Smooth muscle cell (in vitro differentiated cells): ENCODE measurements at regions not wholly inside any gene's neighbourhood (a gene's known extent, or its start where the extent isn't known, plus 50 kb on each side); places are given as distances from the start of the nearest gene placed in this dataset.
"Not testable (repeated sequence)": the region's sequence is repeated elsewhere in the genome, so short reads cannot be mapped to it uniquely, and the experiment has no call there.

Source experiments
- DNase-seq: peaks from one replicate; lab custom pipeline; 2025; ENCODE audit not compliant: unreplicated experiment; lab: John Stamatoyannopoulos, UW
- H2AFZ ChIP-seq: fragments of 200-600 bp; sonication (generic); 2 replicates; pipeline ENCODE4 v1.6.0; 2016; ENCODE audit warnings: antibody characterized with exemption, low read depth, mild to moderate bottlenecking
- H3F3A ChIP-seq: fragments of 200-600 bp; sonication (generic); 2 replicates; pipeline ENCODE4 v1.6.0; 2017; ENCODE audit warnings: antibody characterized with exemption, low read depth
- H3K27ac ChIP-seq: fragments of 200-600 bp; sonication (generic); 2 replicates; pipeline ENCODE4 v1.5.1; 2016; ENCODE audit warnings: low read depth, mild to moderate bottlenecking
- H3K27me3 ChIP-seq: fragments of 200-600 bp; sonication (generic); 2 replicates; pipeline ENCODE4 v1.6.1; 2016; ENCODE audit warnings: low read depth, mild to moderate bottlenecking
- H3K36me3 ChIP-seq: fragments of 200-600 bp; sonication (generic); 2 replicates; pipeline ENCODE4 v1.5.1; 2016; ENCODE audit warnings: low read depth
- H3K4me1 ChIP-seq: fragments of 200-600 bp; sonication (generic); 2 replicates; pipeline ENCODE4 v1.5.1; 2016; ENCODE audit warnings: low read depth
- H3K4me2 ChIP-seq: fragments of 200-600 bp; sonication (generic); 2 replicates; pipeline ENCODE4 v1.6.0; 2016; ENCODE audit warnings: mild to moderate bottlenecking
- H3K4me3 ChIP-seq: fragments of 200-600 bp; sonication (generic); 2 replicates; pipeline ENCODE4 v1.5.1; 2016; ENCODE audit warnings: mild to moderate bottlenecking
- H3K79me2 ChIP-seq: fragments of 200-600 bp; sonication (generic); 2 replicates; pipeline ENCODE4 v1.6.0; 2016; ENCODE audit warnings: low read depth, mild to moderate bottlenecking
- H3K9ac ChIP-seq: fragments of 200-600 bp; sonication (generic); 2 replicates; pipeline ENCODE4 v1.6.0; 2016; ENCODE audit warnings: low read depth
- H3K9me3 ChIP-seq: fragments of 200-600 bp; sonication (generic); replicated peaks from 2 replicates; pipeline ENCODE4 v1.5.1; 2016; ENCODE audit warnings: low read depth
- H4K20me1 ChIP-seq: fragments of 200-600 bp; sonication (generic); 2 replicates; pipeline ENCODE4 v1.6.0; 2016; ENCODE audit warnings: low read depth
- WGBS: methylation state at CpG from one replicate; pipeline ENCODE4 v1.1.7; 2016; ENCODE audit warnings: low lambda C conversion rate; 5-methylcytosine and 5-hydroxymethylcytosine counted together
- TF ChIP-seq, protein P1 (sequence below): fragments of 200-600 bp; sonication (generic); IDR thresholded peaks from 2 replicates; pipeline ENCODE4 v1.5.1; 2017; ENCODE audit warnings: borderline replicate concordance, mild to moderate bottlenecking, antibody characterized with exemption; ENCODE audit not compliant: insufficient read depth, poor library complexity, severe bottlenecking

GRCh38 chr10:128578766-128579165, 452.5 kb upstream of the MKI67 start:
- no peak for DNase-seq
- 95% methylated on average over 5 of the region's 5 CpGs for WGBS
- no peaks in the 10 kb centered on the region for H3F3A ChIP-seq

GRCh38 chr10:128579280-128579865, 453.1 kb upstream of the MKI67 start:
- H4K20me1 ChIP-seq = no peaks in the 10 kb centered on the region
- no peak overlapping the region for H2AFZ ChIP-seq
- H3K36me3 ChIP-seq = no peaks in the 10 kb centered on the region
- H3K4me2 ChIP-seq = no peak overlapping the region
- 45% methylated on average over 8 of the region's 8 CpGs for WGBS
- H3K4me1 ChIP-seq = no peaks in the 10 kb centered on the region
- TF ChIP-seq, protein P1, sequence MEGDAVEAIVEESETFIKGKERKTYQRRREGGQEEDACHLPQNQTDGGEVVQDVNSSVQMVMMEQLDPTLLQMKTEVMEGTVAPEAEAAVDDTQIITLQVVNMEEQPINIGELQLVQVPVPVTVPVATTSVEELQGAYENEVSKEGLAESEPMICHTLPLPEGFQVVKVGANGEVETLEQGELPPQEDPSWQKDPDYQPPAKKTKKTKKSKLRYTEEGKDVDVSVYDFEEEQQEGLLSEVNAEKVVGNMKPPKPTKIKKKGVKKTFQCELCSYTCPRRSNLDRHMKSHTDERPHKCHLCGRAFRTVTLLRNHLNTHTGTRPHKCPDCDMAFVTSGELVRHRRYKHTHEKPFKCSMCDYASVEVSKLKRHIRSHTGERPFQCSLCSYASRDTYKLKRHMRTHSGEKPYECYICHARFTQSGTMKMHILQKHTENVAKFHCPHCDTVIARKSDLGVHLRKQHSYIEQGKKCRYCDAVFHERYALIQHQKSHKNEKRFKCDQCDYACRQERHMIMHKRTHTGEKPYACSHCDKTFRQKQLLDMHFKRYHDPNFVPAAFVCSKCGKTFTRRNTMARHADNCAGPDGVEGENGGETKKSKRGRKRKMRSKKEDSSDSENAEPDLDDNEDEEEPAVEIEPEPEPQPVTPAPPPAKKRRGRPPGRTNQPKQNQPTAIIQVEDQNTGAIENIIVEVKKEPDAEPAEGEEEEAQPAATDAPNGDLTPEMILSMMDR = no peak
- no peaks in the 10 kb centered on the region for H3K79me2 ChIP-seq
- no peak overlapping the region for H3K4me3 ChIP-seq
- no peak overlapping the region for H3K27ac ChIP-seq
- no peaks in the 10 kb centered on the region for H3K27me3 ChIP-seq
- DNase-seq = no peak
- no peaks in the 10 kb centered on the region for H3K9me3 ChIP-seq
- no peaks in the 10 kb centered on the region for H3F3A ChIP-seq
- no peak overlapping the region for H3K9ac ChIP-seq

More at GRCh38 chr10:128578766-128579165, 452.5 kb upstream of the MKI67 start:
- no peaks in the 10 kb centered on the region for H3K27me3 ChIP-seq
- no peak overlapping the region for H3K4me2 ChIP-seq
- no peaks in the 10 kb centered on the region for H4K20me1 ChIP-seq
- H3K27ac ChIP-seq = no peak overlapping the region
- H3K79me2 ChIP-seq = no peaks in the 10 kb centered on the region
- H2AFZ ChIP-seq = no peak overlapping the region
- TF ChIP-seq, protein P1 = no peak
- no peak overlapping the region for H3K4me3 ChIP-seq
- no peak overlapping the region for H3K9ac ChIP-seq
- H3K36me3 ChIP-seq = no peaks in the 10 kb centered on the region
- H3K4me1 ChIP-seq = no peaks in the 10 kb centered on the region
- H3K9me3 ChIP-seq = no peaks in the 10 kb centered on the region

DNA sequence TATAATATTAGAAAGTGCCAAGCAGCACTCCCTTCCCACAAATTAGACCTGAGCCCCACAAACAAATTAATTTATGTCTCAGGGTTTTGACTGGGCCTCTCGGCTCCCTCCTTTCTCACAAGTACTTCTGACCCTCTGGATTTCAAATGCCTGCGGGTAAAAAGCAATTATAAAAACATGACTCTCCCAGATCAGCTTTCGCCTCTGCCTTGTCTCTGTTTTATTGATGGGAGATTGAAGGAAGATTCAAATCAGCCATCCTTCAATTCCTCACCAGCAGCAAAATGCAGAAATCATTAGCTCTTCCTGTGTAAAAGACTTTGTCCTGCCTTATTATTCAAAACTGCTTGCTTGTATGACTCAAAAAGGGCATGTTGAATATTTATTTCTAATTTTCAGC, 453.7 kb upstream of the MKI67 start:
- H3K79me2 ChIP-seq = no peaks in the 10 kb centered on the region
- TF ChIP-seq, protein P1 = no peak
- H3K27ac ChIP-seq = no peak overlapping the region
- no peak overlapping the region for H3K4me2 ChIP-seq
- H3K4me3 ChIP-seq = no peak overlapping the region
- H3K36me3 ChIP-seq = no peaks in the 10 kb centered on the region
- no peak overlapping the region for H2AFZ ChIP-seq
- 31% methylated on average over 3 of the region's 3 CpGs for WGBS
- no peak for DNase-seq
- no peaks in the 10 kb centered on the region for H3F3A ChIP-seq
- H3K4me1 ChIP-seq = no peaks in the 10 kb centered on the region
- H3K9me3 ChIP-seq = no peaks in the 10 kb centered on the region
- H4K20me1 ChIP-seq = no peaks in the 10 kb centered on the region
- H3K9ac ChIP-seq = no peak overlapping the region
- H3K27me3 ChIP-seq = no peaks in the 10 kb centered on the region

GRCh38 chr10:128583125-128583524, 456.9 kb upstream of the MKI67 start:
- not testable (repeated sequence) for H4K20me1 ChIP-seq, H3K9me3 ChIP-seq, H3K4me2 ChIP-seq, H3K27me3 ChIP-seq, H3K36me3 ChIP-seq, H3K79me2 ChIP-seq, H3K4me1 ChIP-seq, H3K9ac ChIP-seq, H2AFZ ChIP-seq, H3K4me3 ChIP-seq, H3K27ac ChIP-seq, DNase-seq, H3F3A ChIP-seq
- WGBS = 89% methylated on average over 2 of the region's 2 CpGs

- not testable (repeated sequence) for H3K27ac ChIP-seq, H4K20me1 ChIP-seq, H3K4me2 ChIP-seq, H3K27me3 ChIP-seq, H3K9me3 ChIP-seq, H3K79me2 ChIP-seq, H3K4me3 ChIP-seq, H3F3A ChIP-seq, H3K36me3 ChIP-seq, H3K4me1 ChIP-seq, H2AFZ ChIP-seq, H3K9ac ChIP-seq, DNase-seq
- WGBS = 91% methylated on average over 2 of the region's 3 CpGs
Observed at GRCh38 chr10:128586599-128586998, 460.4 kb upstream of the MKI67 start.
